ENCODE measurements at regions not wholly inside any gene's neighbourhood (a gene's known extent, or its start where the extent isn't known, plus 50 kb on each side); places are given as distances from the start of the nearest gene placed in this dataset.

- no peaks in the 10 kb centered on the region for H3K36me3 ChIP-seq
- no peaks in the 10 kb centered on the region for H3K4me1 ChIP-seq
- no peaks in the 10 kb centered on the region for H3K27me3 ChIP-seq
- H3K9me3 ChIP-seq = no peaks in the 10 kb centered on the region
- H3K27ac ChIP-seq = no peak overlapping the region
- WGBS, 2 donors = 11% methylated on average over 2 of the region's 2 CpGs
- no peak overlapping the region for H3K4me3 ChIP-seq
- no peak for DNase-seq
- intact Hi-C loops (cut with DNase I) = no loop called here
- no peak for TF ChIP-seq POLR2A (IDR thresholded peaks at IDR 0.05)
- TF ChIP-seq CTCF (IDR thresholded peaks at IDR 0.05) = no peak
Measured at GRCh38 chr7:23887660-23888059, 177.6 kb downstream of the STK31 start.

GRCh38 chr7:23888958-23889357 lies 178.9 kb downstream of the STK31 start:
- no peaks in the 10 kb centered on the region for H3K27me3 ChIP-seq
- no peak overlapping the region for H3K4me3 ChIP-seq
- H3K27ac ChIP-seq = no peak overlapping the region
- intact Hi-C loops (cut with DNase I) = no loop called here
- WGBS, 2 donors = 63 to 73% methylated on average over 1 of the region's 1 CpG
- no peak for DNase-seq
- H3K9me3 ChIP-seq = no peaks in the 10 kb centered on the region
- H3K4me1 ChIP-seq = no peaks in the 10 kb centered on the region
- TF ChIP-seq CTCF (IDR thresholded peaks at IDR 0.05) (no peak), POLR2A (IDR thresholded peaks at IDR 0.05) (no peak)
- H3K36me3 ChIP-seq = no peaks in the 10 kb centered on the region

GRCh38 chr7:23889566-23889965 lies 179.5 kb downstream of the STK31 start:
- Histone ChIP-seq H3K27me3 (no peaks in the 10 kb centered on the region), H3K36me3 (no peaks in the 10 kb centered on the region), H3K9me3 (no peaks in the 10 kb centered on the region), H3K4me1 (no peaks in the 10 kb centered on the region), H3K27ac (no peak overlapping the region), H3K4me3 (no peak overlapping the region)
- WGBS, 2 donors = 77 to 89% methylated on average over 1 of the region's 1 CpG
- no peak for DNase-seq
- TF ChIP-seq POLR2A (IDR thresholded peaks at IDR 0.05) (no peak), CTCF (IDR thresholded peaks at IDR 0.05) (no peak)
- intact Hi-C loops (cut with DNase I) = no loop called here

- intact Hi-C loops (cut with DNase I) = no loop called here
- no peak for TF ChIP-seq POLR2A (IDR thresholded peaks at IDR 0.05)
- TF ChIP-seq CTCF (IDR thresholded peaks at IDR 0.05) = no peak
Measured at GRCh38 chr7:23892019-23892418, 182.0 kb downstream of the STK31 start.

GRCh38 chr7:23893176-23893941 lies 183.3 kb downstream of the STK31 start:
- H3K36me3 ChIP-seq = no peaks in the 10 kb centered on the region
- intact Hi-C loops (cut with DNase I) = no loop called here
- H3K27ac ChIP-seq = no peak overlapping the region
- WGBS, 2 donors = 52 to 65% methylated on average over 7 of the region's 7 CpGs
- H3K4me1 ChIP-seq = no peaks in the 10 kb centered on the region
- DNase-seq = no peak
- H3K9me3 ChIP-seq = no peaks in the 10 kb centered on the region
- H3K27me3 ChIP-seq = no peaks in the 10 kb centered on the region
- TF ChIP-seq CTCF (IDR thresholded peaks at IDR 0.05) (no peak), POLR2A (IDR thresholded peaks at IDR 0.05) (no peak)
- H3K4me3 ChIP-seq = no peak overlapping the region

More at GRCh38 chr7:23892019-23892418, 182.0 kb downstream of the STK31 start:
- Histone ChIP-seq H3K4me3 (no peak overlapping the region), H3K27me3 (no peaks in the 10 kb centered on the region), H3K27ac (no peak overlapping the region), H3K9me3 (no peaks in the 10 kb centered on the region), H3K4me1 (no peaks in the 10 kb centered on the region), H3K36me3 (no peaks in the 10 kb centered on the region)
- no peak for DNase-seq
- WGBS, 2 donors = 67 to 78% methylated on average over 1 of the region's 1 CpG
